Embryonic facial prominence (tissue), 1 donor: ENCODE measurements at regions not wholly inside any gene's neighbourhood (a gene's known extent, or its start where the extent isn't known, plus 50 kb on each side); places are given as distances from the start of the nearest gene placed in this dataset.
"Not testable (repeated sequence)": the region's sequence is repeated elsewhere in the genome, so short reads cannot be mapped to it uniquely, and the experiment has no call there.

Experiments used
- DNase-seq: peaks from one replicate; pipeline ENCODE4 v3.0.0-alpha.2; 2016; ENCODE audit errors: extremely low spot score

- no peak for DNase-seq
Measured at GRCh38 chr14:53295372-53295771, 142.2 kb upstream of the DDHD1 start.

- DNase-seq, result no peak
Measured at GRCh38 chr14:53286301-53286700, 133.2 kb upstream of the DDHD1 start.

GRCh38 chr14:53285821-53286220, 132.7 kb upstream of the DDHD1 start:
- DNase-seq, result no peak

- no peak for DNase-seq
Measured at GRCh38 chr14:53285064-53285463, 131.9 kb upstream of the DDHD1 start.

GRCh38 chr14:53278602-53279506, 125.7 kb upstream of the DDHD1 start:
- no peak for DNase-seq

GRCh38 chr14:53273671-53274072, 120.5 kb upstream of the DDHD1 start:
- no peak for DNase-seq

GRCh38 chr14:53265025-53265424, 111.9 kb upstream of the DDHD1 start:
- no peak for DNase-seq

- no peak for DNase-seq
Measured at GRCh38 chr14:53260928-53261327, 107.8 kb upstream of the DDHD1 start.

GRCh38 chr14:53260286-53260685, 107.2 kb upstream of the DDHD1 start:
- DNase-seq, result no peak

GRCh38 chr14:53252141-53252540, 99.0 kb upstream of the DDHD1 start:
- no peak for DNase-seq

- DNase-seq, result no peak
Measured at GRCh38 chr14:53249059-53249458, 95.9 kb upstream of the DDHD1 start.

- DNase-seq, result no peak
Measured at GRCh38 chr14:53247596-53248370, 94.7 kb upstream of the DDHD1 start.

- not testable (repeated sequence) for DNase-seq
Measured at GRCh38 chr14:53242898-53243297, 89.8 kb upstream of the DDHD1 start.

- DNase-seq, result no peak
Measured at GRCh38 chr14:53237488-53237887, 84.4 kb upstream of the DDHD1 start.

GRCh38 chr14:53236708-53237107, 83.6 kb upstream of the DDHD1 start:
- no peak for DNase-seq

- DNase-seq, result no peak
Measured at GRCh38 chr14:53231171-53231570, 78.0 kb upstream of the DDHD1 start.

GRCh38 chr14:53228966-53229365, 75.8 kb upstream of the DDHD1 start:
- DNase-seq, result no peak

GRCh38 chr14:53227154-53227718, 74.1 kb upstream of the DDHD1 start:
- no peak for DNase-seq

GRCh38 chr14:53226553-53226952, 73.4 kb upstream of the DDHD1 start:
- no peak for DNase-seq

- no peak for DNase-seq
Measured at GRCh38 chr14:53220914-53221313, 67.8 kb upstream of the DDHD1 start.

- no peak for DNase-seq
Measured at GRCh38 chr14:53218161-53218560, 65.0 kb upstream of the DDHD1 start.

GRCh38 chr14:53217316-53217994, 64.3 kb upstream of the DDHD1 start:
- DNase-seq, result no peak
